ENCODE measurements at regions not wholly inside any gene's neighbourhood (a gene's known extent, or its start where the extent isn't known, plus 50 kb on each side); places are given as distances from the start of the nearest gene placed in this dataset.
"Not testable (repeated sequence)": the region's sequence is repeated elsewhere in the genome, so short reads cannot be mapped to it uniquely, and the experiment has no call there.

- no peak for DNase-seq (ENCODE audit: low read depth in 2 of 3, low spot score in 2 of 3)
Observed at GRCh38 chr12:34402228-34402898, 380.1 kb downstream of the ALG10 start.

GRCh38 chr12:34402899-34403705 lies 380.8 kb downstream of the ALG10 start:
- no peak for DNase-seq (ENCODE audit: low read depth in 2 of 3, low spot score in 2 of 3)

- no peak for DNase-seq (ENCODE audit: low read depth in 2 of 3, low spot score in 2 of 3)
Observed at GRCh38 chr12:34403706-34404376, 381.5 kb downstream of the ALG10 start.

GRCh38 chr12:34404377-34405285 lies 382.3 kb downstream of the ALG10 start:
- DNase-seq (ENCODE audit: low read depth in 2 of 3, low spot score in 2 of 3) = no peak

- no peak for DNase-seq (ENCODE audit: low read depth in 2 of 3, low spot score in 2 of 3)
Observed at GRCh38 chr12:34405286-34406227, 383.3 kb downstream of the ALG10 start.

GRCh38 chr12:34406228-34406995 lies 384.1 kb downstream of the ALG10 start:
- DNase-seq (ENCODE audit: low read depth in 2 of 3, low spot score in 2 of 3) = no peak

GRCh38 chr12:34406996-34407300 lies 384.7 kb downstream of the ALG10 start:
- DNase-seq (ENCODE audit: low read depth in 2 of 3, low spot score in 2 of 3) = no peak

GRCh38 chr12:34407813-34408212 lies 385.5 kb downstream of the ALG10 start:
- no peak for DNase-seq (ENCODE audit: low read depth in 2 of 3, low spot score in 2 of 3)

- DNase-seq (ENCODE audit: low read depth in 2 of 3, low spot score in 2 of 3) = not testable (repeated sequence)
Observed at GRCh38 chr12:34431509-34431908, 409.2 kb downstream of the ALG10 start.

Measured in activated CD8-positive, alpha-beta memory T cell treated with anti-CD3 and anti-CD28 coated beads for 48 hours (primary cell).